Psoas muscle (tissue), 7 donors: ENCODE measurements at regions not wholly inside any gene's neighbourhood (a gene's known extent, or its start where the extent isn't known, plus 50 kb on each side); places are given as distances from the start of the nearest gene placed in this dataset.

Experiments used
- ATAC-seq, 4 donors: fragments of 200-7000 bp; cut with Tn5 transposase; one replicate each; pipeline ENCODE4 v1.9.1; 2020; ENCODE audit warnings: moderate library complexity in 3 of 4, mild to moderate bottlenecking in 2 of 4
- DNase-seq, 2 donors: peaks; one replicate each; pipeline ENCODE4 v3.0.0-alpha.2; 2020
- H3K27ac ChIP-seq: fragments of 200-600 bp; one replicate; pipeline ENCODE4 v1.8.0; 2022
- H3K27me3 ChIP-seq, 3 donors: fragments of 200-600 bp in 1 of 3; one replicate each; pipeline versions ENCODE4 v1.6.1 to v1.8.0; 2013 to 2022; ENCODE audit warnings: low read length in 2 of 3, mild to moderate bottlenecking in 2 of 3, moderate library complexity in 1 of 3; ENCODE audit not compliant: insufficient read depth in 3 of 3
- H3K36me3 ChIP-seq, 2 donors: fragments of 200-600 bp in 1 of 2; one replicate each; pipeline versions ENCODE4 v1.6.1 to v1.8.0; 2013 to 2022; ENCODE audit warnings: low read depth in 1 of 2, mild to moderate bottlenecking in 1 of 2, moderate library complexity in 1 of 2; ENCODE audit not compliant: insufficient read depth in 1 of 2
- H3K4me1 ChIP-seq: fragments of 200-600 bp; one replicate; pipeline ENCODE4 v1.8.0; 2022
- H3K4me3 ChIP-seq: fragments of 200-600 bp; one replicate; pipeline ENCODE4 v1.8.0; 2022; ENCODE audit warnings: mild to moderate bottlenecking
- H3K9me3 ChIP-seq: fragments of 200-600 bp; one replicate; pipeline ENCODE4 v1.8.0; 2022
- WGBS, 3 donors: extraction: QIAGEN DNeasy Blood & Tissue Kit; methylation state at CpG; one replicate each; pipeline versions ENCODE4 v1.1.6 to v1.1.7; 2013; 5-methylcytosine and 5-hydroxymethylcytosine counted together
- intact Hi-C, 2 donors: fragments of 100-400 bp; cut with DNase I; formaldehyde crosslinking; loops; one replicate each; pipeline versions ENCODE4 v1.11.0 to v1.14.2; 2022
- TF ChIP-seq, protein P1 (sequence below): fragments of 200-600 bp; IDR thresholded peaks from one replicate; pipeline ENCODE4 v1.8.0; 2022; ENCODE audit warnings: antibody characterized with exemption
- donor health status: healthy with polysubstance abuse.
- donor health status: DM: no; HTN: no; CAD: no; lungs with moderate emphysema.
- donor health status: Bipolar disorder and iron deficiency.
- donor health status: healthy.
- donor health status: DM: yes; HTN: yes; CAD: no.
- donor health status: DM: no; HTN: no; CAD: no.
- donor health status: DM: yes; HTN: yes; CAD: no.

DNA sequence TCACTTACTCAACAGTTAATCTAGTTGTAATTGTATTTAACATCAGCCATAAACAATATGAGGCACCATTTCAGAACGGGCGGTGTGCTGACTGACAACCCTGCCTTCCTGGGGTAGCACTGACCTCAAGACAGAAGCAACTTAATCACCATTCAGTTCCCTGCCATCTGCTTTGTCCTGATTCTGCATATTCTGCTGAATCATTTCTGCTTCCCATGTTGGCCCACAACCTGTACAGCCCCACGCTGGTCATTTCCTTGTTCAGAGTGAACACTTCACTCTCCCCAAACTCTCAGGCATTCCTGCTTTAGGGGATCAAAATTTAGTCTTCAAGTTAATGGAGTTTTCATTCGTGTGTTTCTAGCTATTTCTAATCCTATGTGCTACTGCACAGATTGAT, 132.3 kb upstream of the ZBED5 start:
- Histone ChIP-seq H3K36me3 (no peaks in the 10 kb centered on the region), H3K4me3 (no peak overlapping the region), H3K9me3 (no peaks in the 10 kb centered on the region), H3K27ac (no peak overlapping the region), H3K27me3 (no peaks in the 10 kb centered on the region), H3K4me1 (no peaks in the 10 kb centered on the region)
- 74 to 83% (median 80%) methylated on average over 4 of the region's 4 CpGs for WGBS, 3 donors
- TF ChIP-seq, protein P1, sequence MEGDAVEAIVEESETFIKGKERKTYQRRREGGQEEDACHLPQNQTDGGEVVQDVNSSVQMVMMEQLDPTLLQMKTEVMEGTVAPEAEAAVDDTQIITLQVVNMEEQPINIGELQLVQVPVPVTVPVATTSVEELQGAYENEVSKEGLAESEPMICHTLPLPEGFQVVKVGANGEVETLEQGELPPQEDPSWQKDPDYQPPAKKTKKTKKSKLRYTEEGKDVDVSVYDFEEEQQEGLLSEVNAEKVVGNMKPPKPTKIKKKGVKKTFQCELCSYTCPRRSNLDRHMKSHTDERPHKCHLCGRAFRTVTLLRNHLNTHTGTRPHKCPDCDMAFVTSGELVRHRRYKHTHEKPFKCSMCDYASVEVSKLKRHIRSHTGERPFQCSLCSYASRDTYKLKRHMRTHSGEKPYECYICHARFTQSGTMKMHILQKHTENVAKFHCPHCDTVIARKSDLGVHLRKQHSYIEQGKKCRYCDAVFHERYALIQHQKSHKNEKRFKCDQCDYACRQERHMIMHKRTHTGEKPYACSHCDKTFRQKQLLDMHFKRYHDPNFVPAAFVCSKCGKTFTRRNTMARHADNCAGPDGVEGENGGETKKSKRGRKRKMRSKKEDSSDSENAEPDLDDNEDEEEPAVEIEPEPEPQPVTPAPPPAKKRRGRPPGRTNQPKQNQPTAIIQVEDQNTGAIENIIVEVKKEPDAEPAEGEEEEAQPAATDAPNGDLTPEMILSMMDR: no peak
- intact Hi-C loops: no loop called here
- ATAC-seq (no peak), DNase-seq (no peak)

DNA sequence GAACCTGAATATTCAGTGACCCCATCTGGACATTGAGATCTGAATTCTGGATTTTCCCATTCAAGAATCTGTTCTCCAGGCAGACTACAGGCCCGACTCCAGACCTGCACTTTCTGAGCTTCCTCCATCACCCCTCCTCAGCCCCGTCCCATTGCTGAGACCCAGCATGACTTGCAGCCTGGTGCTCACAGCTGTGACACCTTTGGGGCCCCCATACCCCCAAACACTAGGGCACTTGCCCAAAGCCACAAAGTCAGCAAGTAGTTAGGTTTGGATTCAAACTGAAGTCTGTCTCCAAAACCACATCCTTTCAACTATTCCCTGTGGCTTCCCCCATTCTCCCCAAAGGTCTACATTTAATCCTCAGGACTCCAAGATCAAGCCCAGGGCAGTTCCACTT, 128.2 kb upstream of the ZBED5 start:
- H3K36me3 ChIP-seq: no peaks in the 10 kb centered on the region
- no peak overlapping the region for H3K4me3 ChIP-seq
- H3K9me3 ChIP-seq: no peaks in the 10 kb centered on the region
- no peaks in the 10 kb centered on the region for H3K27me3 ChIP-seq
- ATAC-seq: no peak
- DNase-seq: no peak
- intact Hi-C loops: no loop called here
- no peaks in the 10 kb centered on the region for H3K4me1 ChIP-seq
- TF ChIP-seq, protein P1: no peak
- WGBS, 3 donors: 85 to 91% (median 90%) methylated on average over 2 of the region's 2 CpGs
- no peak overlapping the region for H3K27ac ChIP-seq

DNA sequence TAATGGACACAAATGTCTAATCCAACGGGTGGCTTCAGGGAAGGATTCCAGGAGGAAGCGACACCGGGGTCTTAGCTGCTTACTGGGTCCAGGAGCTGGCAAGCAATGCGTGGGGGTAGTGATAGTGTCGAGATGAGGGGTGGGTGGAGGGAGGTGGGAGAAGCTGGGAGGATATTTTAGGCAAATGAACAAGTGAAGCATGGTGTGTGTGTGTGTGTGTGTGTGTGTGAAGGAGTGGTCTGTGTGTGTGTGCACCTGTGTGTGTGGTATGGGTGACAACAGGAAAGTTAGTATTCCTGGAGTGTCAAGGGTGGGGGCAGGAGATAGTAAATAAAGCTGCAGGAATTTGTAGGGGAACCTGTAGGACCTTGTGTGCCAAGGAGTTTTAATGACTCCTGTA, 126.9 kb upstream of the ZBED5 start:
- Histone ChIP-seq H3K4me3 (no peak overlapping the region), H3K4me1 (no peaks in the 10 kb centered on the region), H3K27ac (no peak overlapping the region), H3K36me3 (no peaks in the 10 kb centered on the region), H3K9me3 (no peaks in the 10 kb centered on the region), H3K27me3 (no peaks in the 10 kb centered on the region)
- DNase-seq: no peak
- TF ChIP-seq, protein P1: no peak
- WGBS, 3 donors: 87 to 89% (median 88%) methylated on average over 5 of the region's 5 CpGs
- ATAC-seq: no peak
- intact Hi-C loops: no loop called here

DNA sequence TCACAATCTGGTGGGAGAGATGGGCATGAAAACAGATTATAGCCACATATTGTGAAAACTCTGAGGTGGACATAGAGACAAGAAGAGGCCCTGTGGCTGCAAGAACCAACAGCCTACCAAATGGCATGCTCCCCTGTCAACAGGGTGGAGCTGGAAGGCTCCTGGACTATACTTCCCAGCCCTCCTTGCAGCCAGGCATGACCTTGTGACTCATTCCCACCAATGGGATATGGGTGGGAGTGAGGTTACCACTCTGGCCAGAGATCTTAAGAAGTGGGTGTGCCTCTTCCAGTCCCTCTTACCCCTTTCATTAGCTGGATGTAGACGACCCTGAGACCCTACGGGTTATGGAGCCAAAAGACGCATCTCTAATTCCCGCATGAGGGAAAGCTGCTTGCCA, 126.4 kb upstream of the ZBED5 start:
- intact Hi-C loops: no loop called here
- H3K4me3 ChIP-seq: no peak overlapping the region
- 73 to 84% (median 83%) methylated on average over 4 of the region's 4 CpGs for WGBS, 3 donors
- no peak for DNase-seq
- H3K4me1 ChIP-seq: no peaks in the 10 kb centered on the region
- no peaks in the 10 kb centered on the region for H3K36me3 ChIP-seq
- H3K9me3 ChIP-seq: no peaks in the 10 kb centered on the region
- H3K27me3 ChIP-seq: no peaks in the 10 kb centered on the region
- no peak overlapping the region for H3K27ac ChIP-seq
- ATAC-seq: no peak
- TF ChIP-seq, protein P1: no peak

DNA sequence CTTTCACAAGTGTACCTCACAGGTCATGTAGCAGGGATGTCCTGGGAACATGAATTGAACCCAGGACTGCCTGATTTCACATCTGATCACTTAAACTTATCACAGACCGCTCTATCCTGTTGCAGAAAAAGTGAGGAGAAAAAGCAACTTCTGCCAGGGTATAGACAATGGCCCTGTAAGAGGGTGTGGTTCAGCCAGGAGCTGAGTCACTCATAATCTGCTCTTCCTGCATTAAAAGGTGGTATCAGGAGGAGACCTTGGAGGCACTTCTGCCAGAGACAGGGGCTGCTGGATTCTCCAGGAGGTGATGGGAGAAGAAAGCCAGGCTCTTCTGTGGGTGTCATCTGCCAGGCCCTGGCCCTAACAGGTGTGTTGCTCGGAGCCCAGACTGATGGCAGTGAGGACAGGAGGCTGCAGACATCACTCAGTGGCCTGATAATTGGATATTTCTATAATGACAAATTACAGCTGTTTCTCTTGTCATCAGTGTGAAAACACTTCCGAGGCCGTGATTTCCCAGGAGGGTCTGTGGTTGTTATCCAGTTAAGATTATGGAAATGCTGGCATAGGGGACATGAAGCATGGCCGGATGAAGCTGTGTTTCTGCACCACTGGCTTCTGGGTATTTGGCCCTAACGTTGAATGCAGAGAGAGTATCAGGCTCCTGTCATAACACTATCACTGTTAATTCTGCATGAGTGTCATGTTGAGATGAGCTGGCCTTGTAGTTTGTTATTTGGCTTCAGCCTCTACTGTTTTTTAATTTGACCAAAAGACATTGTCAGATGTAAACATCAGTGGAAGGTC, 125.1 kb upstream of the ZBED5 start:
- 55 to 60% (median 58%) methylated on average over 6 of the region's 6 CpGs for WGBS, 3 donors
- Histone ChIP-seq H3K36me3 (no peaks in the 10 kb centered on the region), H3K27me3 (no peaks in the 10 kb centered on the region), H3K4me1 (no peaks in the 10 kb centered on the region), H3K9me3 (no peaks in the 10 kb centered on the region), H3K4me3 (no peak overlapping the region), H3K27ac (no peak overlapping the region)
- ATAC-seq (no peak), DNase-seq (no peak)
- TF ChIP-seq, protein P1: no peak
- intact Hi-C loops: no loop called here
